Kidney epithelial cell (primary cell): ENCODE measurements at regions not wholly inside any gene's neighbourhood (a gene's known extent, or its start where the extent isn't known, plus 50 kb on each side); places are given as distances from the start of the nearest gene placed in this dataset.

ENCODE experiments used
- DNase-seq: peaks from one replicate; pipeline ENCODE4 v3.0.0-alpha.2; 2010; ENCODE audit warnings: low read depth
- H3K27me3 ChIP-seq: 2 replicates; pipeline ENCODE4 v1.6.0; 2011; ENCODE audit warnings: low read length; ENCODE audit not compliant: control insufficient read depth, insufficient read depth
- H3K36me3 ChIP-seq: 2 replicates; pipeline ENCODE4 v1.5.1; 2011; ENCODE audit warnings: low read length; ENCODE audit not compliant: control insufficient read depth, insufficient read depth
- H3K4me3 ChIP-seq: 2 replicates; pipeline ENCODE4 v1.5.1; 2011; ENCODE audit warnings: low read depth, mild to moderate bottlenecking, control low read depth, low read length
- TF ChIP-seq, protein P1 (sequence below): IDR thresholded peaks from 2 replicates; pipeline ENCODE4 v1.5.1; 2011; ENCODE audit warnings: mild to moderate bottlenecking, moderate library complexity, low read length, control low read depth, inconsistent platforms; ENCODE audit not compliant: insufficient read depth, poor library complexity, severe bottlenecking

DNA sequence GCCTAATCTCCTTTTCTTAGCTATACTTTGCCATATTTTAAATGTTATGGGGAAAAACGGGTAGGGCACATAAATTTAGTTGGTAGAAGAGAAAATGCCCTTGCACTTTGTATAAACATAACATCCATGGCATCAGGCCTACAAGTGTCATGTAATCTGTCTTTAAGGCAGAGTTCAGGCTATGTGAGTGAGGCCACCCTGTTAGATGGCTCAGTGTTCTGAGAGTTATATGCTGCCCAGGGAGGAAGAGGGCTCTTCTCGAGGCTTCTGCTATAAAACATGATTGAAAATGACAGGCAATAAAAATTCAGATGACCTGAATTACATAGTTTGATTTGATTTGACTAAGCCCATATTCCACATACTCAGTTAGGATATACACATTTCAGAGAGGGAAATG lies 553.6 kb upstream of the MAP3K7 start:
- Histone ChIP-seq H3K4me3 (no peak overlapping the region), H3K27me3 (no peaks in the 10 kb centered on the region), H3K36me3 (no peaks in the 10 kb centered on the region)
- no peak for DNase-seq
- TF ChIP-seq, protein P1, sequence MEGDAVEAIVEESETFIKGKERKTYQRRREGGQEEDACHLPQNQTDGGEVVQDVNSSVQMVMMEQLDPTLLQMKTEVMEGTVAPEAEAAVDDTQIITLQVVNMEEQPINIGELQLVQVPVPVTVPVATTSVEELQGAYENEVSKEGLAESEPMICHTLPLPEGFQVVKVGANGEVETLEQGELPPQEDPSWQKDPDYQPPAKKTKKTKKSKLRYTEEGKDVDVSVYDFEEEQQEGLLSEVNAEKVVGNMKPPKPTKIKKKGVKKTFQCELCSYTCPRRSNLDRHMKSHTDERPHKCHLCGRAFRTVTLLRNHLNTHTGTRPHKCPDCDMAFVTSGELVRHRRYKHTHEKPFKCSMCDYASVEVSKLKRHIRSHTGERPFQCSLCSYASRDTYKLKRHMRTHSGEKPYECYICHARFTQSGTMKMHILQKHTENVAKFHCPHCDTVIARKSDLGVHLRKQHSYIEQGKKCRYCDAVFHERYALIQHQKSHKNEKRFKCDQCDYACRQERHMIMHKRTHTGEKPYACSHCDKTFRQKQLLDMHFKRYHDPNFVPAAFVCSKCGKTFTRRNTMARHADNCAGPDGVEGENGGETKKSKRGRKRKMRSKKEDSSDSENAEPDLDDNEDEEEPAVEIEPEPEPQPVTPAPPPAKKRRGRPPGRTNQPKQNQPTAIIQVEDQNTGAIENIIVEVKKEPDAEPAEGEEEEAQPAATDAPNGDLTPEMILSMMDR = no peak

DNA sequence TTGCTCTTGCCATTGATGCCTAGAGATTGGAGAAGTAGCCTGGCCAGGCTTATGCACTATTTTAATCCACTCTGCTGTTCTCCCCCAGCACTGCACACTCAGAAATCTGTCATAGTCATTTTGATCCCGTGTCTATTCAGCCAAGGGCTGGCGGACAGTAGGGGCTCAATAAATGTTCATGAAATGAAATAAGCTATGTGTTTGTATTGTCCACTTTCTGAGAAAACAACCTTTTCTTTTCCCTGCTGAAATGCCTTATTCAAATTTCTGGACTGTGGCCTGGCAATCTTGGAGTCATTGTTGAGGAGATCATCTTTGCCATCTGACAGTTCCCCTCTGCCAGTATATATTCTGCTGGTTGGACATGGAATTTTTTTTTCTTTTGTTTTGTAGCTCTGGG lies 550.4 kb upstream of the MAP3K7 start:
- Histone ChIP-seq H3K4me3 (no peak overlapping the region), H3K27me3 (no peaks in the 10 kb centered on the region), H3K36me3 (no peaks in the 10 kb centered on the region)
- DNase-seq = no peak
- TF ChIP-seq, protein P1 = no peak

DNA sequence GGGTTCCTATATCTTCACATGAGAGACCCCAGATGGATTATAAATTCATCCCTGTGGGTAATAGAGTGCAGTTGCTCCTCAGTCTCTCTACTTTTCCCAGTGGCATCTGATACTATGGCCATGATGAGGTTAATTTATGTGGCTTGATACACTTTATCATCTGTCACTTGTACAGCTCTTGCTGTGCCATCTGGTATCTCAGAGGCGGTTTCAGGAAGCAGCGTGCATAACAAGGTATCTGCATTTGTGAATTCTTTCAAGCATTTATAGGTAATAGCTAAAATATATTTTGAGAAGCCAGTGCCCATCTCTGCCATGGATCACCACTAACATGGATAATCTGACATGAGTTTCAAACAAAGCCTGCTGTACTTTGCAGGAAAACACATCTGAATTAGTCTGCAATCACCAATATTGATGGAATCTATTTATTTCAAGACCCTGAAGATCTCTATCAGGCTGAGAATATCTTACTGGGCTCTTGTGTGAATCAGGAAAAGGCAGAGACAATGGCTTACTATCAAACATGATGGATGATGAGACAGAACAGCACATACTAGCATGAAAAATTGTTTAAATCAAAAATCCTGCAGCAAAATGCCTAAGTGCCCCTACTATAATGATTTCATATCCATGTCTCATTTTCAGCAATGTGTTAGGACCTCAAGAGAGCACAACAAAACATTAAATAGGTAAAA lies 548.7 kb upstream of the MAP3K7 start:
- no peaks in the 10 kb centered on the region for H3K36me3 ChIP-seq
- TF ChIP-seq, protein P1 = no peak
- no peaks in the 10 kb centered on the region for H3K27me3 ChIP-seq
- DNase-seq = no peak
- no peak overlapping the region for H3K4me3 ChIP-seq

DNA sequence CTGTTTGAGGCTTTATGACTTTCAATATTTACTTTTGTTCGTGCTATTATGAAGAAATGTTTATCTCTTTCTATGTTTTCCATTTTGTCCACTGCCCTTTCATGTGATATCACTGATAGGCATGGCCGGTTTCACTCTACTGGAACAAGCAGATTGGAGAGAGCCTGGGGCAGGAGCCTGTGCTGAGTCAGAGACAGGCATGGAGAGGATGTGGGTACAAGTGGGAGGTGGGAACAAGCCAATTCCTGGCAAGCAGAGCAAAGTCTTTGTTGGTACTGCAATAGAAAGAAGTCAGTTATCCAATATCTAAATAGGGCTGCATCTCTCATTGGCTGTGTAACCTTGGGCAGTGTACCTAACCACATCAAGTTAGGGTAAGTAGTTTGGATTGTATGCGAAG lies 545.6 kb upstream of the MAP3K7 start:
- peak; percentile 70 for DNase-seq
- Histone ChIP-seq H3K4me3 (no peak overlapping the region), H3K36me3 (no peaks in the 10 kb centered on the region), H3K27me3 (no peaks in the 10 kb centered on the region)
- TF ChIP-seq, protein P1 = no peak

DNA sequence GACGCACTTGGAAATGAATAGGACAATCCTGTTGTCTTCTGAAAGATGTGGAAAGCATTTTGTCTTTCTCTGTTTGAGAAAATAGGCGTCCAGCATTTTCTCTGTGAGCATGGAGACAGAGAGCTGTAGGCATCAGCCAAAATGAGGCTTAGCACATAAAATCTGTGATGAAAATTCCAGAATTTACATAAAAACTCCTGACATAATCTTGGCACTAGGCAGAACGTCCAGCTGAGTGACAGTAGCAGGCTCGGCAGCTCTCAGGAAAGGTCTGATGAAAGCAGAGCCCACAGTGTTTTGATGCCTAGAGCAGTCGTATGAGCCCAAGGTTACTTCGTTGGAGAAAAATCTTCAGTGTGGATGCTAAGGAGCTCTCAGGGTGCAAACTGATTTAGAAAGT lies 543.3 kb upstream of the MAP3K7 start:
- Histone ChIP-seq H3K36me3 (no peaks in the 10 kb centered on the region), H3K4me3 (no peak overlapping the region), H3K27me3 (no peaks in the 10 kb centered on the region)
- TF ChIP-seq, protein P1 = no peak
- no peak for DNase-seq

- no peaks in the 10 kb centered on the region for H3K36me3 ChIP-seq
- DNase-seq = no peak
- TF ChIP-seq, protein P1 = no peak
- no peak overlapping the region for H3K4me3 ChIP-seq
- H3K27me3 ChIP-seq = no peaks in the 10 kb centered on the region
Measured at GRCh38 chr6:91127752-91128151, 540.9 kb upstream of the MAP3K7 start.
